ENCODE measurements at regions not wholly inside any gene's neighbourhood (a gene's known extent, or its start where the extent isn't known, plus 50 kb on each side); places are given as distances from the start of the nearest gene placed in this dataset.

DNA sequence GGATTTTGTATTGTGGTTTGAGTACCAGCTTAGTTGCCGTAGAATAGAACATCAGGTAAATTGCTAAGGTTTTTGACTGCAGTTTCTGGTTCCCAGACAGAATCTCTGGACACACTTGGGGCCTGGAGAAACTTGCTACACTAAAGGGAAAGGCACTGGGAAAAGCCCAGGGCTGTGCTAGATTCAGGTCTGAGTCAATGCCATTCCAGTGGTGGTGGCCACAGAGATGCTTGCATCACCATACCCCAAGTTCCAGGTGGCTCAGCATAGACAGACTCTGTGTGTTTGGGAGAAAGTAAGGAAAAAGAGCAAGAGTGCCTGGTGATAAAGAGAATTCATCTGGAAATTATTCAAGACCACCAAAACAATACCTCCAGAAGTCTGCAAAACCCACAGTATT lies 120.6 kb downstream of the HMHB1 start:
- TF ChIP-seq, protein P1, sequence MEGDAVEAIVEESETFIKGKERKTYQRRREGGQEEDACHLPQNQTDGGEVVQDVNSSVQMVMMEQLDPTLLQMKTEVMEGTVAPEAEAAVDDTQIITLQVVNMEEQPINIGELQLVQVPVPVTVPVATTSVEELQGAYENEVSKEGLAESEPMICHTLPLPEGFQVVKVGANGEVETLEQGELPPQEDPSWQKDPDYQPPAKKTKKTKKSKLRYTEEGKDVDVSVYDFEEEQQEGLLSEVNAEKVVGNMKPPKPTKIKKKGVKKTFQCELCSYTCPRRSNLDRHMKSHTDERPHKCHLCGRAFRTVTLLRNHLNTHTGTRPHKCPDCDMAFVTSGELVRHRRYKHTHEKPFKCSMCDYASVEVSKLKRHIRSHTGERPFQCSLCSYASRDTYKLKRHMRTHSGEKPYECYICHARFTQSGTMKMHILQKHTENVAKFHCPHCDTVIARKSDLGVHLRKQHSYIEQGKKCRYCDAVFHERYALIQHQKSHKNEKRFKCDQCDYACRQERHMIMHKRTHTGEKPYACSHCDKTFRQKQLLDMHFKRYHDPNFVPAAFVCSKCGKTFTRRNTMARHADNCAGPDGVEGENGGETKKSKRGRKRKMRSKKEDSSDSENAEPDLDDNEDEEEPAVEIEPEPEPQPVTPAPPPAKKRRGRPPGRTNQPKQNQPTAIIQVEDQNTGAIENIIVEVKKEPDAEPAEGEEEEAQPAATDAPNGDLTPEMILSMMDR (conservative IDR thresholded peaks at IDR 0.05; ENCODE audit: low read depth, low read length), result no peak
- no peak for TF ChIP-seq EZH2 (IDR thresholded peaks at IDR 0.05; ENCODE audit: low read length, unreplicated experiment)

Data from PC-3 (cell line).